Natural killer cell treated with Interleukin-12 subunit alpha and Interleukin-12 subunit beta and Interleukin-15 and Interleukin-18, amount 100 ng/mL, for 72 hours (primary cell): ENCODE measurements at regions not wholly inside any gene's neighbourhood (a gene's known extent, or its start where the extent isn't known, plus 50 kb on each side); places are given as distances from the start of the nearest gene placed in this dataset.

Experiments
- ATAC-seq, 2 donors: fragments of 150-1000 bp; cut with Tn5 transposase in 1 of 2; sonication (Bioruptor Pico), chemical (Tn5 transposase) in 1 of 2; 2 replicates each; pipeline ENCODE4 v1.10.0; 2021
- DNase-seq: peaks from one replicate; pipeline ENCODE4 v3.0.0; 2022; ENCODE audit warnings: low spot score
- H3K27ac Mint-ChIP-seq, 2 donors: 1 replicate in 1 of 2; 2 replicates in 1 of 2; pipeline ENCODE4 v1.8.0; 2022; ENCODE audit warnings: mixed read lengths in 2 of 2, mild to moderate bottlenecking in 1 of 2, moderate library complexity in 1 of 2
- H3K27me3 Mint-ChIP-seq, 2 donors: 1 replicate in 1 of 2; 2 replicates in 1 of 2; pipeline ENCODE4 v1.8.0; 2022; ENCODE audit warnings: mixed read lengths in 2 of 2
- H3K36me3 Mint-ChIP-seq: one replicate; pipeline ENCODE4 v1.8.0; 2022; ENCODE audit warnings: mixed read lengths
- H3K4me1 Mint-ChIP-seq, 2 donors: 1 replicate in 1 of 2; 2 replicates in 1 of 2; pipeline ENCODE4 v1.8.0; 2022; ENCODE audit warnings: low read depth in 2 of 2, mixed read lengths in 2 of 2, mild to moderate bottlenecking in 1 of 2
- H3K4me3 Mint-ChIP-seq: one replicate; pipeline ENCODE4 v1.8.0; 2022; ENCODE audit warnings: mixed read lengths
- H3K9me3 Mint-ChIP-seq: 2 replicates; pipeline ENCODE4 v1.8.0; 2022; ENCODE audit warnings: mixed read lengths

DNA sequence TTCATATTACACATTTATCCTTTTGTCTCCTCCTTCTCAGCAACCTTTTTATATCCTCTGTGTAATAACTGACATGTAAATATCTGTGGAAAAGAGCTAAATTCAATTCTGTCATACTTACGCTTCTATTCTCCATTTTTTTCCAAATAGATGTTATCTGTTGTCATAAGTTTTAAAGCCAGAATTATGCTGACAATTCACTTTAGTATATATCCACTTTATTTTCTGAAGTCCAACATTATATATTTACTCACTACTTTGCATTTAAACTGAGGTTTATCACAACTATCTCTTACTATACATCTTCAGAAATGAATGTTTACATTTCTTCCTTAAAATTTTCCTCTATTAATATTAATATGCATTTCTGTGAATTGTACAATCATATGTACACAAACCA, 247.9 kb upstream of the PCDH10 start:
- Mint-ChIP-seq H3K9me3 (peaks cover 10% of the 10 kb centered on the region), H3K27me3 (no peaks in the 10 kb centered on the region), H3K27ac (no peak overlapping the region), H3K4me1 (no peaks in the 10 kb centered on the region), H3K4me3 (no peak overlapping the region), H3K36me3 (peaks cover 3% of the 10 kb centered on the region)
- DNase-seq (no peak), ATAC-seq (no peak)

DNA sequence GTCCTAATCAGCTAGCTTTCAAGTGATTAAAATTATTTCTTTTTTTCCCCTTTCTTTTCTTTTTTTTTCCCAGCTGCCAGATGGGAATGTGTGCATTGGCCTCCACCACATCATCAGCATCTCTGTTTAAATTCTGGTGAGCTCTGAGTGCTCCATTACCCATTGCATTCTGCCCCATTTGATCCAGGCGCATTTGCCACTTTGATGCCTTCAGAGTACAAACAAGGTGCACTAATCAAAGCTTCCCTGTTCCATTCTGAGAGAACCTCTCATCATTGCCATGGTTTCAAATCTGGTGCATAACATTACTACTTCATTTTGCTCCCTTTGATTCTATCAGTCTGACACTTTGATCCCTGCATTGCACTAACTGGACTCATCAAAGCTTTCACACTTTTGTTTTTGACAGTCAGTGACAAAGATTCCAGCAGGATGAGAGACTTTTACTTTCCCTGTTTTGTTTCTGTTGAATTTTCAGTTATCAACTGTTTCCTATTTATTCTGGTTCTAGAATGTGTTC, 238.8 kb upstream of the PCDH10 start:
- DNase-seq, result no peak
- H3K4me3 Mint-ChIP-seq, result no peak overlapping the region
- H3K4me1 Mint-ChIP-seq, result no peaks in the 10 kb centered on the region
- H3K27me3 Mint-ChIP-seq, result no peaks in the 10 kb centered on the region
- no peak for ATAC-seq
- H3K27ac Mint-ChIP-seq, result no peak overlapping the region
- H3K9me3 Mint-ChIP-seq, result peaks cover 11% of the 10 kb centered on the region
- H3K36me3 Mint-ChIP-seq, result peaks cover 4% of the 10 kb centered on the region

DNA sequence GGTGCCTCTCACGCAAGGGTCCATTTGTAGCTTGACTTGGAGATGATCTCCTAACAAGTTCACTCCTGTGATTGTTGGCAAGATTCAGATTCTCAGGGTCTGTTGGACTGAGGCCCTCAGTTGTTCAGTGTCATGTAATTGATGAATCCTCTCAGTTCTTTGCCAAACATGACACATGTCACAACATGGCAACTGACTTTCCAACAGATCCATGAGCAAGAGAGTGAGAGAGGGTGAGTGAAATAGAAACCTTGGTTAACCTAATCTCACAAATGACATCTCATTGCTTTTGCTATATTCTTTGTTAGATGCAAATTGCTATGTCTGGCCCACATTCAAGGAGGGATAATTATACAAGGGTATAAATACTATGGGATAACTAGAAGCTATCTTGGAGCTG, 231.0 kb upstream of the PCDH10 start:
- Mint-ChIP-seq H3K36me3 (no peaks in the 10 kb centered on the region), H3K9me3 (peaks cover 2% of the 10 kb centered on the region), H3K27me3 (no peaks in the 10 kb centered on the region), H3K4me3 (no peak overlapping the region), H3K4me1 (no peaks in the 10 kb centered on the region), H3K27ac (no peak overlapping the region)
- ATAC-seq (no peak), DNase-seq (no peak)

DNA sequence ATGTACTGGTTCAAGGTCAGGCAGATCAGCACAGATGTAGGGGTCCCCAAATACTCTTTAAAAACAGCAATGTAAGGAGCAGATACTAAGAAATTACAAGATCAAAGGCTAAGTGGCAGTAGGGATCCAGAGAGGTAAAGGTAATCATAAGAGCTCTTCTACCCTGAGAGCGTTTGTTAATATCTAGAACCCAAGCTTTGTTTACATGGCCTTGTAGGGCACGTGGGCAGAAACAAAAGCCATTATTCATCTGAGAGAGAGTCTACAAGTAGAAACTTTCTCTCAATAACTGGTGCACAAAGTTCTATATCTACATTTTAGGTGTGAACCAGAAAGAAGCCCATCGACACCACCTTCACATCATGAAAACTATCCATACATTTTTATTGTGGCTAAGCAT, 225.6 kb upstream of the PCDH10 start:
- H3K27me3 Mint-ChIP-seq, result no peaks in the 10 kb centered on the region

DNA sequence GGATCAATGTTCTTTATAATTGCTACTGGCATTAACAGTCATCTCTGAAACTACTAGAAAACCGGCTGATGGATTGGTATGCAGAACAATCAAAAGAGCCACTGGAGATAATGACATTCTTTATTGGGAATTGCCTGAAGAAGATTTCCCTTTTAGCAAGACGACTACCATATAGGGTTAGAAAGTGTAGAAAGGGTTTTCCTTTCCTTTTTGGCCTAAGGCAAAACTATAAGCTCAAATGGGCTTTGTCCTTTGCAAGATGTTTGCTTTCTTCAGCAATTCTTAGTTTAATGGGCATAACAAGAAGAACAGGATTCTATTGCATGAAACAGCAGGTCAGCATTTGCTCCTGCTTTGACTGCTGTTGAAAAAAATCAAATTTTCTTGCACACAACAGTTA, 214.2 kb upstream of the PCDH10 start:
- DNase-seq (no peak), ATAC-seq (no peak)
- Mint-ChIP-seq H3K36me3 (peaks cover 7% of the 10 kb centered on the region), H3K27me3 (no peaks in the 10 kb centered on the region), H3K27ac (no peak overlapping the region), H3K9me3 (peaks cover 13% of the 10 kb centered on the region), H3K4me1 (no peaks in the 10 kb centered on the region), H3K4me3 (no peak overlapping the region)

More for the DNA sequence above, 225.6 kb upstream of the PCDH10 start:
- Mint-ChIP-seq H3K4me3 (no peak overlapping the region), H3K9me3 (peaks cover 5% of the 10 kb centered on the region), H3K4me1 (no peaks in the 10 kb centered on the region), H3K36me3 (no peaks in the 10 kb centered on the region), H3K27ac (no peak overlapping the region)
- ATAC-seq, result no peak
- DNase-seq, result no peak

DNA sequence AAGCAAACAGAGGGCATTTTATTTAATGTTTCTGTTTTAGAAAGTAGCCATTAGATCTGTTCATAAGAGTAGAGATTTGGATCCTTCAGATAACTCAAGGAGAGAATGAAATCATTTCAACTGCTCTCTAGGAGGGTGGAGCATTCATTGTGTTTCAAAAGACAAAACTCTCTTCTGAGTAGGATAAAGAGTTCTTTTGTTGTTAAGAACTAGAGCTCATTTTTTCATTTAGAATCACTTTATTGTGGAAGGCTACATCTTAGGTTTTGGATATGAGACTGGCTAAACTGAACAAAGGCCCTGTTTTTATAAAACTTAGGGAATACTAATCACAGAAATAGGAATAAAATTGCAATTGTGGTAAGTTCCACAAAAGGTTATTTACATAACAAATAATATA, 193.9 kb upstream of the PCDH10 start:
- Mint-ChIP-seq H3K4me1 (no peaks in the 10 kb centered on the region), H3K4me3 (no peak overlapping the region), H3K9me3 (peaks cover 6% of the 10 kb centered on the region), H3K36me3 (no peaks in the 10 kb centered on the region), H3K27me3 (no peaks in the 10 kb centered on the region), H3K27ac (no peak overlapping the region)
- DNase-seq (no peak), ATAC-seq (no peak)

- H3K4me1 Mint-ChIP-seq, result no peaks in the 10 kb centered on the region
- no peak for ATAC-seq
- H3K9me3 Mint-ChIP-seq, result peaks cover 3% of the 10 kb centered on the region
Observed at GRCh38 chr4:132956962-132957361, 192.1 kb upstream of the PCDH10 start.

GRCh38 chr4:132958457-132959263, 190.4 kb upstream of the PCDH10 start:
- H3K27me3 Mint-ChIP-seq, result no peaks in the 10 kb centered on the region
- no peak overlapping the region for H3K4me3 Mint-ChIP-seq
- DNase-seq, result no peak
- H3K9me3 Mint-ChIP-seq, result peaks cover 2% of the 10 kb centered on the region
- peak in 1 of 2 donors; percentile 49 for ATAC-seq
- no peaks in the 10 kb centered on the region for H3K36me3 Mint-ChIP-seq
- no peak overlapping the region for H3K27ac Mint-ChIP-seq
- H3K4me1 Mint-ChIP-seq, result no peaks in the 10 kb centered on the region

More at GRCh38 chr4:132956962-132957361, 192.1 kb upstream of the PCDH10 start:
- no peaks in the 10 kb centered on the region for H3K27me3 Mint-ChIP-seq
- no peak overlapping the region for H3K4me3 Mint-ChIP-seq
- no peak overlapping the region for H3K27ac Mint-ChIP-seq
- H3K36me3 Mint-ChIP-seq, result no peaks in the 10 kb centered on the region
- DNase-seq, result no peak

DNA sequence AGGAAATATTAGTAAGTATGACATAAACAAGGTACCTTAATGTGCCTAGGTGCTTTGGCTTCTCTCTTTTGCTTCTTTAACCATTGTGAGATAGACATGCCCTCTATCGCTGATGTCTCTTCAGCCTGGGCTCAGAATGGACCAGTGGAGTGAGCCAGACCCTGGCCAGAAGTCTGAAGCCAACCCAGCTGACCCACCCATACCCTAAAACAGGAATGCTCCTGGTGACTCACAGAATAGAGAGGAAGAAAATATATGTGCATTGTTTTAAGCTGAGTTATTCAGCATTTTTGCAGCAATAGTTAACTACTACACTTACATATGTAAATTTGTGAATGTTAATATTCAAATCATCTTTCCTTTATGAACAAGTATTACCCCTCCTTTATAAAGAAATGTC, 167.5 kb upstream of the PCDH10 start:
- H3K4me3 Mint-ChIP-seq, result no peak overlapping the region
- no peak overlapping the region for H3K27ac Mint-ChIP-seq
- H3K9me3 Mint-ChIP-seq, result peaks cover 13% of the 10 kb centered on the region
- peaks cover 6% of the 10 kb centered on the region for H3K36me3 Mint-ChIP-seq
- H3K27me3 Mint-ChIP-seq, result no peaks in the 10 kb centered on the region
- H3K4me1 Mint-ChIP-seq, result no peaks in the 10 kb centered on the region
- DNase-seq (no peak), ATAC-seq (no peak)

DNA sequence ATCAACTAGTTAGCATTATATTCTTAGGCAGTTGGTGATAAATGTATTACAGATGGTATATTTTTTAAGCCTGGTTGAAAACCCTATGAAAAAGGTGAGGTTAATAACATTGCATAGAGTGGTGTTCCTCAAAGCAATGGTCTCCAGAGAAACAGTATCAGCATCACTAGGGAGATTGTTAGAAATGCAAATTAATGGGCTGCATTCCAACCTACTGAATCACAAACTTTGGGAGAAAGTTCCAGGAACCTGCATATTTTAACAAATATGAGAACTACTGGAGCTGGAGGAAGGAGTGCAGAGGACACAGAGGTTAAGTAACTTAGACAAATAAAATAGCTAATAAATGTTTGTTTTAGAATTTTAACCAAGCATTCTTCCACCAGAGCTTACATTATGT, 166.9 kb upstream of the PCDH10 start:
- ATAC-seq (no peak), DNase-seq (no peak)
- Mint-ChIP-seq H3K27ac (no peak overlapping the region), H3K27me3 (no peaks in the 10 kb centered on the region), H3K4me3 (no peak overlapping the region), H3K36me3 (peaks cover 6% of the 10 kb centered on the region), H3K4me1 (no peaks in the 10 kb centered on the region), H3K9me3 (peaks cover 11% of the 10 kb centered on the region)

DNA sequence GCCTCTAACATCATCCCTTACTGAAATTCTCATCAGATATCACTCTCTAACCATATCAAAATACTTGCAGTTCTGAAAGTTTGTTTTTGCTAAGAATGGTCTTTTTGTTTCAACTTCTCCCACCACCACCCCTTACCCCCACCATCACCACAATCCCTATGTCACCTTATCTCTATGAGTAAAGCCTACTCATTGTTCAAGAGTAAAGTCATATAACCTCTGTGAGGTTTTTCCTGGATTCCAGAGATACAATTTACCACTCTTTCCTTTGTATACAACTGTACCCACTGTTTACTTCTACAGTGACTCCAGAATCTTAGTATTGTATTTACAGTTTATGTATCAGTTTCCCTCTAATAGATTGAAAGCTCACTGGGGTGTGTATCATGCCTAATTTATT, 158.0 kb upstream of the PCDH10 start:
- DNase-seq (no peak), ATAC-seq (no peak)
- no peaks in the 10 kb centered on the region for H3K9me3 Mint-ChIP-seq
- H3K4me1 Mint-ChIP-seq, result no peaks in the 10 kb centered on the region
- no peak overlapping the region for H3K4me3 Mint-ChIP-seq
- no peaks in the 10 kb centered on the region for H3K27me3 Mint-ChIP-seq
- no peaks in the 10 kb centered on the region for H3K36me3 Mint-ChIP-seq
- H3K27ac Mint-ChIP-seq, result no peak overlapping the region

GRCh38 chr4:132992686-132993085, 156.4 kb upstream of the PCDH10 start:
- H3K27me3 Mint-ChIP-seq, result no peaks in the 10 kb centered on the region
- ATAC-seq (no peak), DNase-seq (no peak)
- H3K4me3 Mint-ChIP-seq, result no peak overlapping the region
- H3K27ac Mint-ChIP-seq, result no peak overlapping the region
- H3K9me3 Mint-ChIP-seq, result no peaks in the 10 kb centered on the region
- H3K4me1 Mint-ChIP-seq, result no peaks in the 10 kb centered on the region
- peaks cover 8% of the 10 kb centered on the region for H3K36me3 Mint-ChIP-seq

- peaks cover 8% of the 10 kb centered on the region for H3K36me3 Mint-ChIP-seq
- H3K4me1 Mint-ChIP-seq, result no peaks in the 10 kb centered on the region
- DNase-seq (no peak), ATAC-seq (no peak)
- H3K27me3 Mint-ChIP-seq, result no peaks in the 10 kb centered on the region
- no peak overlapping the region for H3K4me3 Mint-ChIP-seq
- H3K27ac Mint-ChIP-seq, result no peak overlapping the region
- H3K9me3 Mint-ChIP-seq, result peaks cover 4% of the 10 kb centered on the region
Observed at GRCh38 chr4:132998585-132999230, 150.4 kb upstream of the PCDH10 start.

- Mint-ChIP-seq H3K36me3 (peaks cover 8% of the 10 kb centered on the region), H3K27me3 (no peaks in the 10 kb centered on the region), H3K27ac (no peak overlapping the region), H3K4me3 (no peak overlapping the region), H3K4me1 (no peaks in the 10 kb centered on the region), H3K9me3 (peaks cover 4% of the 10 kb centered on the region)
- ATAC-seq (no peak), DNase-seq (no peak)
Observed at GRCh38 chr4:133000012-133000411, 149.1 kb upstream of the PCDH10 start.
